IPS-18c (cell line): ENCODE measurements at regions not wholly inside any gene's neighbourhood (a gene's known extent, or its start where the extent isn't known, plus 50 kb on each side); places are given as distances from the start of the nearest gene placed in this dataset.
"Not testable (repeated sequence)": the region's sequence is repeated elsewhere in the genome, so short reads cannot be mapped to it uniquely, and the experiment has no call there.

Experiments used
- H3K4me3 ChIP-seq: 2 replicates; pipeline ENCODE4 v1.7.0; 2013; ENCODE audit warnings: low read depth, mild to moderate bottlenecking, low read length, moderate library complexity; ENCODE audit not compliant: insufficient read depth
- H3K9me3 ChIP-seq: one replicate; pipeline ENCODE4 v1.6.1; 2013; ENCODE audit warnings: mild to moderate bottlenecking, low read length, moderate library complexity; ENCODE audit not compliant: control insufficient read depth, insufficient read depth

- Histone ChIP-seq H3K4me3 (no peak overlapping the region), H3K9me3 (no peaks in the 10 kb centered on the region)
Measured at GRCh38 chr7:13104128-13104527, 416.7 kb downstream of the ARL4A start.

- Histone ChIP-seq H3K9me3 (no peaks in the 10 kb centered on the region), H3K4me3 (no peak overlapping the region)
Measured at GRCh38 chr7:13105209-13105608, 417.8 kb downstream of the ARL4A start.

GRCh38 chr7:13106513-13106912, 419.1 kb downstream of the ARL4A start:
- no peaks in the 10 kb centered on the region for H3K9me3 ChIP-seq
- H3K4me3 ChIP-seq: no peak overlapping the region

GRCh38 chr7:13107291-13107690, 419.9 kb downstream of the ARL4A start:
- Histone ChIP-seq H3K9me3 (no peaks in the 10 kb centered on the region), H3K4me3 (no peak overlapping the region)

- H3K9me3 ChIP-seq: no peaks in the 10 kb centered on the region
Measured at GRCh38 chr7:13108061-13108460, 420.6 kb downstream of the ARL4A start.

GRCh38 chr7:13109201-13109600, 421.8 kb downstream of the ARL4A start:
- H3K4me3 ChIP-seq: no peak overlapping the region

More at GRCh38 chr7:13108061-13108460, 420.6 kb downstream of the ARL4A start:
- H3K4me3 ChIP-seq: no peak overlapping the region

GRCh38 chr7:13110107-13110506, 422.7 kb downstream of the ARL4A start:
- H3K4me3 ChIP-seq: no peak overlapping the region
- H3K9me3 ChIP-seq: no peaks in the 10 kb centered on the region

More at GRCh38 chr7:13109201-13109600, 421.8 kb downstream of the ARL4A start:
- H3K9me3 ChIP-seq: no peaks in the 10 kb centered on the region

- H3K9me3 ChIP-seq: no peaks in the 10 kb centered on the region
Measured at GRCh38 chr7:13111230-13111629, 423.8 kb downstream of the ARL4A start.

GRCh38 chr7:13114240-13114639, 426.8 kb downstream of the ARL4A start:
- H3K9me3 ChIP-seq, H3K4me3 ChIP-seq: not testable (repeated sequence)

More at GRCh38 chr7:13111230-13111629, 423.8 kb downstream of the ARL4A start:
- no peak overlapping the region for H3K4me3 ChIP-seq

GRCh38 chr7:13115157-13115772, 427.8 kb downstream of the ARL4A start:
- H3K9me3 ChIP-seq: no peaks in the 10 kb centered on the region
- no peak overlapping the region for H3K4me3 ChIP-seq

- H3K4me3 ChIP-seq: no peak overlapping the region
- no peaks in the 10 kb centered on the region for H3K9me3 ChIP-seq
Measured at GRCh38 chr7:13115855-13116254, 428.4 kb downstream of the ARL4A start.

GRCh38 chr7:13117103-13117502, 429.7 kb downstream of the ARL4A start:
- H3K4me3 ChIP-seq: no peak overlapping the region
- H3K9me3 ChIP-seq: no peaks in the 10 kb centered on the region

GRCh38 chr7:13117592-13117991, 430.2 kb downstream of the ARL4A start:
- no peak overlapping the region for H3K4me3 ChIP-seq
- no peaks in the 10 kb centered on the region for H3K9me3 ChIP-seq

- not testable (repeated sequence) for H3K4me3 ChIP-seq, H3K9me3 ChIP-seq
Measured at GRCh38 chr7:13124629-13125028, 437.2 kb downstream of the ARL4A start.

- H3K4me3 ChIP-seq: no peak overlapping the region
- no peaks in the 10 kb centered on the region for H3K9me3 ChIP-seq
Measured at GRCh38 chr7:13126347-13126746, 438.9 kb downstream of the ARL4A start.

GRCh38 chr7:13130321-13130720, 442.9 kb downstream of the ARL4A start:
- H3K9me3 ChIP-seq: no peaks in the 10 kb centered on the region
- no peak overlapping the region for H3K4me3 ChIP-seq

GRCh38 chr7:13130906-13131305, 443.5 kb downstream of the ARL4A start:
- H3K9me3 ChIP-seq, H3K4me3 ChIP-seq: not testable (repeated sequence)

- H3K9me3 ChIP-seq: no peaks in the 10 kb centered on the region
- no peak overlapping the region for H3K4me3 ChIP-seq
Measured at GRCh38 chr7:13132314-13132713, 444.9 kb downstream of the ARL4A start.

GRCh38 chr7:13136345-13136744, 448.9 kb downstream of the ARL4A start:
- H3K9me3 ChIP-seq, H3K4me3 ChIP-seq: not testable (repeated sequence)
